Stimulated activated naive CD8-positive, alpha-beta T cell treated with anti-CD3 and anti-CD28 coated beads, Interleukin-15, amount 100 ng/mL, for 72 hours (primary cell): ENCODE measurements at regions not wholly inside any gene's neighbourhood (a gene's known extent, or its start where the extent isn't known, plus 50 kb on each side); places are given as distances from the start of the nearest gene placed in this dataset.
A peak's percentile ranks its signal among the peaks of the same experiment; 100 is the strongest.

ENCODE experiments used
- ATAC-seq: fragments of 150-1000 bp; cut with Tn5 transposase; 2 replicates; pipeline ENCODE4 v1.10.0; 2021; ENCODE audit warnings: mild to moderate bottlenecking, moderate library complexity
- DNase-seq, 2 donors: peaks; one replicate each; pipeline ENCODE4 v3.0.0; 2021 to 2022
- H3K27ac Mint-ChIP-seq, 2 donors: one replicate each; pipeline ENCODE4 v1.8.0; 2022; ENCODE audit warnings: mild to moderate bottlenecking in 2 of 2, mixed read lengths in 2 of 2, moderate library complexity in 2 of 2
- H3K27me3 Mint-ChIP-seq: one replicate; pipeline ENCODE4 v1.8.0; 2022; ENCODE audit warnings: mixed read lengths
- H3K4me1 Mint-ChIP-seq: one replicate; pipeline ENCODE4 v1.8.0; 2022; ENCODE audit warnings: mild to moderate bottlenecking, mixed read lengths
- H3K4me3 Mint-ChIP-seq, 2 donors: one replicate each; pipeline ENCODE4 v1.8.0; 2022; ENCODE audit warnings: mild to moderate bottlenecking in 2 of 2, mixed read lengths in 2 of 2, moderate library complexity in 1 of 2
- H3K9me3 Mint-ChIP-seq, 2 donors: one replicate each; pipeline ENCODE4 v1.8.0; 2022; ENCODE audit warnings: mixed read lengths in 2 of 2

DNA sequence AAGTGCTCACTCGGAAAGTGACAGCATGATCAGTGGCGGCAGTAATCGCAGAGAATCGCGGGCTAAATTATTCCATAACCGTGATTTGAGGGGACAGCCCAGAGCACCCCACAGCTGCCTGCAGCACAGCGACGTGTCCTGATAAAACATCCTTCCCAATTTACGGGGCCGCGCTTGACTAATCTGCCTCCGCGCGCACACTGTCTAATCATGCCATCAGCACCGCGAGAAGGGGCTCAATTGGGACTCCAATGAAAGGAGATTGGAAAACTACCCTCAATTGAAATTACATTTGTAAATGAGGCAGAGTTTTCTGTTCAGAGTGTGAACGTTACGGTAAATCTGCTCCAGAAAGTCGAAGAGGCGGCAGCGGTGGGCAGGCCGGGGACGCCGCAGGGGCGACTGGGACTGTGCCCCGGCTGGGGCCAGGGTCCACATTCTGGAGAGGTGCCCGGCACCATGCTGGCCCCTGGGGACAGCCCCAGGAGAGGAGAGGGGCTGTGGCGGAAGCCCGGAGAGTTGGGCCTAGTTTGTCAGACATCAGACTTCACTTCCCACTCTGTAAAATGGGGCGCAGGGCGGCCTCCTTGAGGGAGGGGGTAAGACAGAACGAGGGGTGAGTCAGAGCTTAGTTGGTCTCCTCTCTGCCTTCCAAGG, 107.7 kb downstream of the FAM53A start:
- ATAC-seq (no peak), DNase-seq (no peak)
- Mint-ChIP-seq H3K9me3 (no peaks in the 10 kb centered on the region), H3K27ac (no peak overlapping the region), H3K4me3 (no peak overlapping the region), H3K27me3 (no peaks in the 10 kb centered on the region), H3K4me1 (peaks cover 4% of the 10 kb centered on the region)

DNA sequence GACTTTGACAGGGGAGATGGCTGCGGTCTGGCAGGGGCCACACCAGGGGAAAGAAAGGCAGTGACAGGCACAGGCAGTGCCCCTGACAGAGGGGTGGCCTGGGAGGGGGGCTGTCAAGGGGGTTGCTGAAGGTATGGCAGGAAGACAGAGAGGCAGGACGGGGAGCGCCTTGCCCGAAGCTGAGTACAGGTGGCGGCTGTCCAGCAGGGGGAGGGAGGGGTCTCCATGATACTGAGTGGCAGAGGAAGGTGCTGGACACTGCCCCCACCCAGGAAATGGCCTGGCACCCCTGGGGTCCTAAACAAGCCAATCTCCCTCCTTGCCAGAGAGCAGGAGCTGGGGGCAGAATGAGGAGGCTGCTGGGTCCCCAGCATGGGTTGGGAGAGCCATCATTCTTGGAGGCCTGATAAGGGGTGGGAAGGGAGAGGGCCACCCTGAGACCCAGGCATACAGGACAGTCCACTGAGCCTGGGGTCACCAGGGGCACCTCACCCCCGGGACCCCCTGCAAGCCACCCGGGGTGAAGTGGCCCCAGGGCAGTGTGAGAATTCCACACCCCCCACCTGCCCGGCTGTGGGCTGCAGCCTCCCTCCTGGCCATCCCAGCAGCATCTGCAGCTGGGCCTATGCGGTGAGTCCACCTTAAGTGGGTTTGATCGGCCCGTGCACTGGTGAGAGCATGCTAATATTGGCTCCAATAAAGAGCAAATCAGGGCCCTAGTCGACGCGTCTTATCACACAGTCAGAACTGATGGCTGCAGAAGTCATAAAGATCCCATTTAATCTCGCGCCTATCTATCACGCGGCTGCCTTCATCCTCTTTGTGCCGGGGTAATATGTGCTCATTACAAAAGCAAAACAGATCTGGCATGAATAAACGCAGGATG, 108.5 kb downstream of the FAM53A start:
- Mint-ChIP-seq H3K4me3 (no peak overlapping the region), H3K27ac (peak overlapping the region in 1 of 2 donors; percentile 31), H3K9me3 (no peaks in the 10 kb centered on the region), H3K4me1 (no peaks in the 10 kb centered on the region), H3K27me3 (peaks cover 3% of the 10 kb centered on the region)
- ATAC-seq (no peak), DNase-seq (no peak)

DNA sequence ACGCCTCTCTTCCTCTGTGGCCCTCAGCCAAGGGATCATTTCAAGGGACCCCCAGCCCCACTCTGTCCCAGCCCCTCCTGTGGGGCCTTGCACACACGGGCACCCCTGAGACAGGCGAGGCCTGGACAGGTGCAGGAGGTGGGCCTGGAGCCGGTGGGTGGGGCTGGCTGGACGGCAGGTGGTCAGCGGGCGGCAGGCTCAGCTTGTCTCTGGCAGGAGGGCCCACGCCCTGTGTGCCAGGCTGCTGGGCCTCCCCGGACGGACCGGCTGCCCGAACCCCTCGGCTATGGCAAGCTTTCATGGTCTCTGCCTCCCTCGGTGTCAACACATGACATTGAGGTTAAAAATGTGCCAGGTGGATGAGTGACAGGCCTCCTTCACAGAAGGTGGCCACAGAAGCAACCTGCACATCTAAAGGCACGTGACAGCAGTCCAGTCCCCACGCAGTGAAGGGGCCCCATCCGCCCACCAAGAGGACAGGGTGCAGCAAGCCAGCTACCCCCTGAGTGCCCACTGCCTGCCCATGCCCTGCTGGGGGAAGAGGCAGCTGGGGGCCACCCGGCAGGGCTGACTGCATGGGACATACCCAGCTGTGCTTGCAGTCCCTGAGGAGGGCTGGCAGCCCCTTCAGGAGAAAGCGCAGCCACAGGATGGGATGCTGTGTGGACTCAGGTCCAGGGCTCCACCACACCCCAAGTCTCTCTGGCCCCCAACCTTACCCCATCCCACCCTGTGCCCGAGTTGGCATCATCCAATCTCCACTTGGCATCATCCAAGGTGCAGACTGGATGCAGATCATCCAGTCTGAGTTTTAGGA, 109.3 kb downstream of the FAM53A start:
- Mint-ChIP-seq H3K27me3 (peaks cover 11% of the 10 kb centered on the region), H3K4me1 (no peaks in the 10 kb centered on the region), H3K27ac (peak overlapping the region in 1 of 2 donors; percentile 31), H3K4me3 (no peak overlapping the region), H3K9me3 (no peaks in the 10 kb centered on the region)
- no peak for DNase-seq
- no peak for ATAC-seq

DNA sequence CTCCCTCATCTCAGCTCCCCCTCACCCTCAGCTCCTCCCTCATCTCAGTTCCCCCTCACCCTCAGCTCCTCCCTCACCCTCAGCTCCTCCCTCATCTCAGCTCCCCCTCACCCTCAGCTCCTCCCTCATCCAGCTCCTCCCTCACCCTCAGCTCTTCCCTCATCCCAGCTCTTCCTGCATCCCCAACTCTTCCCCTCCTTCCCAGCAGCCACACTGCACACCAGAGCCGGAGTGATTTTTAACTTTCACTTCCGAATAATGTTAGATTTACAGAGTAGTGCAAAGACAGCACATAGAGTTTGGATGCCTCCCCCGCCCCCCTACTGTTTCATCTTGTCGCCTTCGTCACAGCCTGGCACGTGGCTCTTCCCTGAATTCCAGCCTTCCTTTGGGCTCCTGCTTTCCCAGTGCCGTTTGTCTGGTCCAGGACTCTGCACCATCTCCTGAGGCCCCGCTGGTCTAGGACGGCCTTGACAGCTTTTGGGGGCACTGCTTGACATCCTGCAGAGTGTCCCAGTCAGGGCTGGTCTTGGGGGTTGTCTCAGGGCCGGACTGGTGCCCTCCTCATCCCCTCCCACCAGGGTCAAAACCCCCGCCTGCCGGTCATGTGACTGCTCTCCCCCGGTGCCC, 110.2 kb downstream of the FAM53A start:
- no peak overlapping the region for H3K27ac Mint-ChIP-seq
- H3K27me3 Mint-ChIP-seq = peaks cover 19% of the 10 kb centered on the region
- H3K4me1 Mint-ChIP-seq = no peaks in the 10 kb centered on the region
- H3K4me3 Mint-ChIP-seq = no peak overlapping the region
- DNase-seq (no peak), ATAC-seq (no peak)
- no peaks in the 10 kb centered on the region for H3K9me3 Mint-ChIP-seq

DNA sequence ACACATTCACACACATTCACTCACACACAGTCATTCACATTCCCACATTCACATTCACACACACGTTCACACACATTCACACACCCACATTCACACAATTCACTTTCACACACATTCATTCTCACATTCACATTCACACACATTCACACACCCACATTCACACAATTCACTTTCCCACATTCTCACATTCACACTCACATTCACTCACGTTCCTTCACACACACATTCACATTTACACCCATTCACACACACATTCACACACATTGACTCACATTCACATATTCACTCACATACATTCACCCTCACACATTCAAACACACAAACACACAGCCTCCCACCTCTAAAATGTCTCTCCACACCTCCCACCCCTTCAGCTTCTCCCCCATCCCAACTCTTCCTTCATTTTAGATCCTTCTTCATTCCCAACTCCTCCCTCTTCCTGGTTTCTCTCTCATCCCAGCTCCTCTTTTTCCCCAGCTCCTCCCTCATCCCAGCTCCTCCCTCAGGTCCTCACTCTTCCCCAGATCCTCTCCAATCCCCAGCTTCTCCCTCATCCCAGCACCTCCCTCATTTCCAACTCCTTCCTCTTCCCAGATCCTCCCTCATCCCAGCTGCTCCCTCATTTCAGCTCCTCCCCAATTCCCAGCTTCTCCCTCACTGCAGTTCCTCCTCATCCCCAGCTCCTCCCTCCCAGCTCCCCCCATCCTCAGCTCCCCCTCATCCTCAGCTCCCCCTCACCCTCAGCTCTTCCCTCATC, 111.0 kb downstream of the FAM53A start:
- no peak overlapping the region for H3K27ac Mint-ChIP-seq
- ATAC-seq = no peak
- no peak overlapping the region for H3K4me3 Mint-ChIP-seq
- H3K27me3 Mint-ChIP-seq = peaks cover 21% of the 10 kb centered on the region
- no peaks in the 10 kb centered on the region for H3K9me3 Mint-ChIP-seq
- no peaks in the 10 kb centered on the region for H3K4me1 Mint-ChIP-seq
- no peak for DNase-seq

DNA sequence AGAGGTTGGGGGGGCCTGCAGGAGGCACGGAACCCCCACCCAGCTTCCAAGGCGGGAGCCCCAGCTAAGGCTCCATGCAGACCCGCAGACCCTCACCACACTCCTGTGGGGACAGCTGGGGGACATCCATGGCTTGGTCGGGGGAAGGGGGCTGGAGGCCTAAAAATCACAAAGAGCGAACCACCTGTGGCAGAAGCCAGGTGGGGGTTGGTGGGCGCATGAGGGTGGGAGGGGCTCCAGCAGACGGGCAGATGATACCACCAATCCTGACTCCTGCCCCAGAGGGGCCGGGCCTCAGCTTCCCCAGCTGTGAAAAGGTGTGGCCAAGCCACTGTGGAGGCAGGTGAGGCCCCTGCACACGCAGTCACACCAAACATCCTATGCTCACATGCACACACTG, 111.6 kb downstream of the FAM53A start:
- H3K4me3 Mint-ChIP-seq = no peak overlapping the region
- no peaks in the 10 kb centered on the region for H3K9me3 Mint-ChIP-seq
- no peaks in the 10 kb centered on the region for H3K4me1 Mint-ChIP-seq
- no peak for ATAC-seq
- peaks cover 27% of the 10 kb centered on the region for H3K27me3 Mint-ChIP-seq
- no peak overlapping the region for H3K27ac Mint-ChIP-seq
- no peak for DNase-seq

DNA sequence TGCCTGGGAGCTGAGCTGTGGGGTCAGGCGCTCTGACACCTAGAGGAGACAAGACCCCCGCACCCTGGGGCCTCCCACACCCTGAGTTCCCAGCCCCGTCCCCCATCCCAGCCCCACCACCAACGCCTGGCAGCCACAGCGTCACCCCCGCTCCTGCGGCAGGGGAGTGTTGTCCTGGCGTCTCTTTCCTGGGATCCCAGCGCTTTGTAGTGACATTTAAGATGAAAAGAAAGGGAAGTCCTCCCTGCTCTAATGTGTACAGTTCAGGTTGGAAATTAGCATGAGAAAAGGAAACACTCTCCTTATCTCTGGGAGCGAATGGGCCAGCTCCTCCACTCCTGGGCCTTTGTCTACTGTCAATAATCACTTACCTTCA, 112.1 kb downstream of the FAM53A start:
- Mint-ChIP-seq H3K4me3 (no peak overlapping the region), H3K27ac (no peak overlapping the region), H3K9me3 (no peaks in the 10 kb centered on the region), H3K27me3 (peaks cover 32% of the 10 kb centered on the region), H3K4me1 (no peaks in the 10 kb centered on the region)
- DNase-seq = no peak
- ATAC-seq = no peak

DNA sequence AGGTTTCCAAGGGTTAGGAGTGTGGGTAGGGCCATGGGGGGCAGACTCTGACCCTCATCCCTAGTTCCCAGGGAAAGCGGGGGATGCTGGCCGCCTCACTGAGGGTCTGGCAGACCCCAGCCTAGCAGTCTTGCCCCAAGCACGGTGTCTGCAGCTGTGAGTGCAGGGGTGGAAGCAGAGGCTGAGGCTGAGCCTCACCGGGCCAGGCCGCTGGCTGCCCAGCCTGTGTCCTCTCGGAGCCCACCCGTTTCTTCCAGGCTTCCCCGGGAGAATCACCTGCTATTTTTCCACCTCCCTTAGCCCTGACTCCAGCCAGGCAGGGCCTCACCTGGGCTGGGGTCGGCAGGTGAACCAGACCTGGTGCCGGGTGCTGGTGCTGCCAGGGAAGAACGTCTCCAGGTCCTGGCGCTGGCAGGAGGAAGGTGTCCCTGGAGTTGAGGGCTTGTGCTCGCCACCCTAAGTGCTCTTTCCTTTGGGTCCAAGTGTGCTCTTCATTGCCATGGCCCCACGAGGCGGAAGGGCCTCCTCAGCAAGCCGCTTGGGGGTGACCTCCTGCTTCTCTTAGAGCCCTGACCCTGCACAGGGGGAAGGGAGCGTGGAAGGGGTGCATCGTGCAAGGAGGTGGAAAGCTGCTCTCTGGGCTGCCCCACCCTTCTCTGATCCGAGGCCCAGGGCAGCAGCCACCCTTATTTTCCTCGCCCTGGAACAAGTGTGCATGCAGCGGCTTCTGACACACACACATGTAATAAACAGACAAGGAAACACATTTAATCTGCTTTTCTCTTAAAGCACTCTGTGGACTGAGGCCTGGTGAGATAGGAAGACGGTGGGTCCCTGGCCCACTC, 112.7 kb downstream of the FAM53A start:
- H3K4me1 Mint-ChIP-seq = peaks cover under 1% of the 10 kb centered on the region
- H3K27ac Mint-ChIP-seq = no peak overlapping the region
- ATAC-seq (no peak), DNase-seq (no peak)
- H3K4me3 Mint-ChIP-seq = no peak overlapping the region
- peaks cover 33% of the 10 kb centered on the region for H3K27me3 Mint-ChIP-seq
- no peaks in the 10 kb centered on the region for H3K9me3 Mint-ChIP-seq

DNA sequence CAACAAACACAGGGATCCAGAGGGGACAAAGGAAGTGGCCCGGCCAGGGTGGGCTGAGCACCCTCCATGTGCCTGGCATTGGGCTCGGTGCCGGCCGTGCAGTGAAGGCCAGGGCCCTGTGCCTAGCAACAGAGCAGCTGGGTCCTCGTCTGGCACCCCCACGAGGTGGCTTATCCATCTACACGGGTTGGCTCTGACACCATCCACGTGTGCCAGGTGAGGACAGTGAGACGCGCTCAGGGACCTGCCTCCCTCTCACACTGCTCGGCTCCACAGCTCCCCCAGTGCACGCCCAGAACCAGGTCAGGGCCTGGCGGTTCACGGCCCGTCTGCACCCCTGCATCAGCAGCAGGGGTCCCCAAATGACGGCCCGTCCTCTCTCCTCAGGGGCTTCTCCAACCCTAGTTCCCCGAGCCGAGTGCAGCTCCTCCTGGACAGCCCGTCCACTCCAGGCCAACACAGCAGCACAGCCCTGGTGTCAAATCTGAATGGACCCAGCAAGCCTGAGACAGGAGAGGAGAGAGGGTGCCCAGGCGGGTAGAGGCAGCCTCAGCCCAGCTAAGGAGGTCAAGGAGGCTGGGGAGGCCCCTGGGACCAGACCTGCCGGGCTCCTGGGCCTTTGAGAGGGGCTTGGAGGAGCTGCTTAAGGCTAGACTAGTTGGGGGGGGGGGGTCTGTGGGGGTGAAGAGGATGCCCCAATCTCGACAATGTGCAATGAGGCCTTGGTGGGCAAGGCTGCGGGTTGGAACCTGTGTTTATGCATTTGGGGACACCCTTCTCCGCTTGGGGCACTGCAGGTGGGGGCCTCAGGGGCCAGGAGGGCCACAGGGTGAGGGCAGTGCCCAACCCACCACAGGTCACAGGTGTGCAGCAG, 113.6 kb downstream of the FAM53A start:
- no peak for DNase-seq
- no peaks in the 10 kb centered on the region for H3K9me3 Mint-ChIP-seq
- H3K4me3 Mint-ChIP-seq = no peak overlapping the region
- ATAC-seq = no peak
- no peak overlapping the region for H3K27ac Mint-ChIP-seq
- H3K4me1 Mint-ChIP-seq = peaks cover 6% of the 10 kb centered on the region
- peaks cover 40% of the 10 kb centered on the region for H3K27me3 Mint-ChIP-seq

DNA sequence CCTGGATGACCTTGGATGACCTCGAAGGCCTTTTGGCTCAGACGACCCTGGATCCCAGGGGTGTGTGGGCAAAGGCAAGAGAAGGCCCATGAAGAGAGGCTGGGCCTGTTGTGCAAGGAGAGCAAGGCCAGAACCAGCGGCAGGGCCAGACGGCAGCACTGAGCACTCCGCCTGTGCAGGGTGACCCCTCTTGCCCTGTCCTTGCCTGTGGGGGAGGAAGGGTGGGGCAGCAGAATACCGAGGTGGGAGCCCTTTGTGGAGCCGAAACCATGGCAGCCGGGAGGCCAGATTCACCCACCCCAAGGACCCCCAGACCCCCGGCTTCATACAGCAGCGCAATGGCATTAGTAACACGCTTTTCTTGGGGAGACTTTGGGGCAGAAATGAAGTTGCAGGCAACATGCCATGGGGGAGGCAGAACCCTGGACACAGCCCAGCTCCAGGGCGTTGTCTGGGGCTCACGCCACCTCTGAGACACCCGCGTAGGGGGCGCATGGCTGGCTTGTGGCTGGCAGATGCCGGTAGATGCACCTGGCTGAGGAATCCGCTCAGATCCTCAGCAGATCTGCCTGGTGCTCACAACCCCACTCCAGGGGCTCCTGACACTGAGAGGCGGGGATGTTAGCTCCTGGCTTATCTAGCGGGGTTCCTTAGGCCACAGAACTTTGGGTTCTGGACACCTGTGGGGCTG, 114.5 kb downstream of the FAM53A start:
- ATAC-seq = no peak
- no peaks in the 10 kb centered on the region for H3K9me3 Mint-ChIP-seq
- DNase-seq = no peak
- H3K27me3 Mint-ChIP-seq = peaks cover 40% of the 10 kb centered on the region
- H3K27ac Mint-ChIP-seq = peak overlapping the region in 1 of 2 donors; percentile 14
- peaks cover 6% of the 10 kb centered on the region for H3K4me1 Mint-ChIP-seq
- H3K4me3 Mint-ChIP-seq = no peak overlapping the region

DNA sequence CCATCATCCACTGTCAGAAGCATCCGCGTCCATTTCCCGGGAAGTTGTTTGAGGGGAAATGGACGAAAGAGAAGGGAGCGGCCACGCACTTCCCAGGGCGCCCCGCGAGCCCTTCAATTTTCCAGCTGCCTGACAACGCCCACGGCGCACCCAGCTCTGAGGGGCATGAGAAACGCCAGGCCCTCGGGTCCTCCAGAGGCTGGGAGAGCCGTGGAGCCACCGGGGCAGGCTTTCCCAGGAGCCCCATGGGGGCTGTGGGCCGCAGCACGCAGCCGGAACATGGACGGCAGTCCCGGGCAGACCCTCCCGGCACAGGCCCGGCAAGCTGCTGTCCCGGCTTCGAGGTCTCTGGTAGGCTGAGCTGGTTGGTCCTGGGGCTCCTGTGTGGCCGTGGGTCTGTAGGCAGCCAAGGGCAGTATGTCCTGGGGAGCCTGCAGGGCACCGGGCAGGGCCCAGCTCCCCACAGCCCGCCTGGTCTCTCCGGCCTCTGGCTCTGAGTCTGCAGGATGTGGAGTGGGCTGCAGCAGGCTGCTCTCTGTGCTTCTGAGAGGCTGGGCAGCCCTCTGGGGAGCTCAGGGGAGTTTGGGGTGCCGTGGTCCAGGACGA, 115.2 kb downstream of the FAM53A start:
- Mint-ChIP-seq H3K9me3 (no peaks in the 10 kb centered on the region), H3K27ac (no peak overlapping the region), H3K27me3 (peaks cover 45% of the 10 kb centered on the region), H3K4me3 (no peak overlapping the region), H3K4me1 (peaks cover 6% of the 10 kb centered on the region)
- ATAC-seq (no peak), DNase-seq (no peak)

DNA sequence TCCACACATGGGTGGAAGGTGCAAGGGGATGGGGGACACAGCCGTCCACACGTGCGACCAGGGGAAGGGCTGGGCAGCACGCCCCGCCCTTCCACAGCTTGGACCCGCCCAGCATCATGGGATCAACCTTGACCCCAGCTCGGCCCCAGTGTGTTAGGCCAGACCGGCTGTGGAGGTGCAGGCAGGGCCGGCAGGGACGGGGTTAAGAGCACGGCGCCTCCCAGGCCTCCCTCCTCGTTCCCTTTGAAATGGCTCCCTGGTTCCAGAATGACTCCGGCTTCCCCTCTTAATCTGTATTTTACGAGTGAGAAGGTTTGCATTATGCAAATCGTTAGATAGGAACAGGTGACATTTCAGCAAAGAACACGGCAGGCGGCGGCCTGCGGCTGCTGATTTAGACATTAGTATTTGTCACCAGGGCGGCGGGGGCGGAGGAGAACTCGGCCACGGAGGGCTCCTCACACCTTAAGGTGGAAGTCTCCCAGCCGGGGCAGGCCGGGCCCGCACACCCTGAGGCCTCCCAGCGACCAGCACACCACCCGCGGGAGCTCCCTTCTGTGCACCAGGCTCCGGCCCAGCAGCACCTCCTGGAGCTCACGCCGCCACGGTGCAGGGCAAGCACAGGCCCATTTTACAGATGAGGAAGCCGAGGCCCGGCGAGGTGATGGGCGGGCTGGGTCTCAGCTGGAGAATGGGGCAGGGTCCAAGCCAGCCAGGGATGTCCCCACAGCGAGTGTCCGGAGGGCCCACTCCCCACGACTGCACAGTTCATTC, 116.1 kb downstream of the FAM53A start:
- DNase-seq = no peak
- Mint-ChIP-seq H3K27me3 (peaks cover 49% of the 10 kb centered on the region), H3K27ac (no peak overlapping the region), H3K4me3 (no peak overlapping the region), H3K4me1 (peaks cover 6% of the 10 kb centered on the region), H3K9me3 (no peaks in the 10 kb centered on the region)
- ATAC-seq = peak; percentile 22
